ELF-1 (cell line): ENCODE measurements at regions not wholly inside any gene's neighbourhood (a gene's known extent, or its start where the extent isn't known, plus 50 kb on each side); places are given as distances from the start of the nearest gene placed in this dataset.

Experiments
- DNase-seq: peaks from one replicate; pipeline ENCODE4 v3.0.0-alpha.2; 2016; ENCODE audit warnings: low read depth, low spot score

DNA sequence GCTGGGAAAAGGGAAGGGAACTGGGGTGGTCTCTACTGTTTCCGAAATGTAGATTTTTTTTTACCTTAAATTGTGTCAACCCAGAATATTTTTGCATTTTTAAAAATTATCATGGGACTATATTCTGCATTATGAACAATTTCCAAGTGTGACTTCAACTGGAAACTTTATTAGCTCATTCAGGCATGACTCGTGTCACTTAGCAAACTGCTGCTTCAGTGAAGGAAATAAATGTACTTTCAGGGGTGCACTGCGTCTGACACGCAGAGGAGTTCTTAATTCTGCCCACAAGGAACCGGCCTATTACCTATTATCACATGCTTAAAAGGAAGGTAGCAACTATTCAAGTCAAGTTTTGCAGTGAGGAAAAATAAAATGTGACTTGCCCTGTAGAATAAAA, 291.3 kb upstream of the PRDM1 start:
- no peak for DNase-seq

DNA sequence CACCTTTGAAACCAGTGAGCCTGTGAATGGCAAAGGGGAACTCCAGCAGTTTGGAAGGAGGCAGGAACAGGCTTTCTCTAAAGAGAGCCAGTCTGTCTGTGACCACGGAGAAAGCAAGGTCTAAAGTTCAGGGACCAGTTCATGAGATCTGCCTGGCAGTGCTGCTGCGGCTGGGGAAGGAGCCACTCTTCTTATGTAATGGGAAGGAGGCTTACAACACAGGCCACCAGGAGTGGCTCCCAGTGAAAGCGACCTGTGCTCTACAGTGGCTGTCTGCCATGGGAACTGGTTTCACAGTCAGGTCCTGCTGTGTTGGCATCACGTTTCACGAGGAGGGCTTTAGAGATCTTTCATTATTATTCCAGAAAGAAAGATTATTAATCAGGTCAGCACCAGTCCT, 291.9 kb upstream of the PRDM1 start:
- DNase-seq: no peak

DNA sequence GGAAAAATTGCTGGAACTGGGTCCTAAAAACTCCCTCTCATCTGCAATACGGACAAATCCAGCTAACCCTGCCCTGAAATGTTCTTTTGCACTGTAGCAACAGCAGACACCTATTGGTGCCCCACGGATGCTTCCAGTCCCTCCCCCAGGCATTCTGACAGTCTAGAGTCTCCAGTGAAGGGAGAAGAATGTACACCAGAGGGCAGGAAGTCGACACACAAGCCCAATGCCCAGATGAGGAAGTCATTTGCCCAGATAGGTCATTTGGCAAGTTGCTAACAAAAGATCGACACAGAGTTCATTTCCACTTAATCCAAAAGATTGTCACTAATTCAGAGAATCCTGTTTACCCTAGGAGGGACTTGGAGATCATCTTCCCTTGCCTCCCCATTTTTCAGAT, 293.0 kb upstream of the PRDM1 start:
- DNase-seq: no peak

DNA sequence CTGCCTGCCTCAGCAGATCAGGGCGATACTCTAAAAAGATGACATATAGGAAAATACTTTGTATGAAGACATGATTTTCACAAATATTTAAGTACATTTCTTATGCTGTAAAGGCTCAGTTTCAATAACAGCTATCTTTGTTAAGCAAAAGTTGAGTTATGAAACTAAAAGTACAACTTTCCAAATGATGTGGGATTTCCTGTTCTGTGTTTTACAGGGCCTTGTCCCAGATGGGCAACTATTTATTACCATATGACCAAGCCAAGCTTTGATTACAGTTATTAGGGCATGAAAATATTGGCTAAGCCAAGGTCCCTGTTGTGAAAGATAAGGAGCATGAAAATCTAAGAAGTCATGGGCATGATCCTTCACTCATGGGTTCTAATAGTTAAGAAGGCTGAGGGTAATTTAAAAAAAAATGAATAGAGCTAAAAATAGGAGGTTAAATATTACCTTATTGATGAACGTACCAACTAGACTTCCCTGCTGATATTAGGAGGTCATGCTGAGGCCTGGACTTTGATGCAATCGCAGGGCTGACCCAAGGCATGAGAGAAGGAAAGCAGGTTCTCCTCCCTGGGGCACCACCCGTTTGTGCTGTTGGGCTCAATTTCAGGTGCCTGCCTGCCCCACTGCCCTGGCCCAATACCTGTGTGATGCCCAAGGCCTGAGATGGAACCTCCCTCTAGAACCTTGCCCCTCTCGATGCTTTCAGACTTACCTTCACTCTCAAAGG, 294.4 kb upstream of the PRDM1 start:
- no peak for DNase-seq

DNA sequence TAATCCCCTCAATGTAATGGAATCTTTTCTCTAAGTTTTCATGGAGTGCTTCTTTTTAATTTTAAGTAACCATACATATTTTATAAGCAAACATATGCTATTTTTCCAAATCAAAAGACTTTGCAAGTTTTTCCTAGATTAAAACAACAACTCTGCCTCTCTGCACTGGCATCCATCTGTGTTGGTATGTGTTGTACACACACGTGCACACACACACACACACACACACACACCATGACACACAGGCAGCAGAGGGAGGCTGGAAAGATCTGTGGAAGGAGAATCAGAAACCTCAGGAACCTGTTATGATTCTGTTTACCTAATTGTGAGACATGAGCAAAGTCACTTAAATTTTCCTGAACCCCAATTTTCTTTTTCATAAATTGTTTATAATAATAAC, 295.0 kb upstream of the PRDM1 start:
- no peak for DNase-seq

DNA sequence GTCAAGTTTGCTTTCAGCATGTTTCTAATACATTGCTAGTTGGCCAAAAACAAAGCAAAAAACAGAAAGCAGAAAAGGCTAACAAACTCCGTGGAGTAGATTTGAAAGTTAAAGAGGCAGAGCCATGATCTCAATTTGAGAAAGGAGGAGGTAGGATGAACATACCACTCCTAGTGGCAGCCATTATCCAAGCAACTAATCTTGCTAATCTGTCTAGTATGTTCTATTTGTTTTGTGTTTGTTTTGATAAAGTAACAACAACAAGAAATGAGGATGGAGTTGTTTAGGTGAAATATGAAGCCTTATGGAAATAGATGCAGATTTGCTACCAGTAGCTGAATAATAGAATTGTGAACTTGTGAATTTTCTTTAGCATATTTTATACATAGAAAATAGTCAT, 295.5 kb upstream of the PRDM1 start:
- no peak for DNase-seq

DNA sequence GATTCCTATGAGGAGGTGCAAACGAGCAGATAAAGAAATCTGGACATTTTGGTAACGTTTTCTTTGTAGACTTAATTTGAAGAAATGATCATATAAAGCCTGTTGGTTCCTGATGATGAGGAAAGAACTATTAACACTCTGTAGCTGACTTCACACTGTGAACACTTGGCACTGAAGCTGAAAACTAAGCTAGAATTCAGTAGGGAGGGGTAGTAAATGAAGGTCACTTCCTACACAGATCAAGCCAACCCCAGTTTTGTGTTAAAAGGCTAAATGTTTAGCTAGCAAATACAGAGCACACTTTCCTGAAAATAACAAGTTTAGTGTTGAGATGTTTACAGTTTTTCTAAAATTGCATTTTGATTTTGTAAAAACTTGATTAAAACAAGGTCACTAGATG, 296.2 kb upstream of the PRDM1 start:
- no peak for DNase-seq

- no peak for DNase-seq
These were observed 298.4 kb upstream of the PRDM1 start for GRCh38 chr6:105787747-105788146.

DNA sequence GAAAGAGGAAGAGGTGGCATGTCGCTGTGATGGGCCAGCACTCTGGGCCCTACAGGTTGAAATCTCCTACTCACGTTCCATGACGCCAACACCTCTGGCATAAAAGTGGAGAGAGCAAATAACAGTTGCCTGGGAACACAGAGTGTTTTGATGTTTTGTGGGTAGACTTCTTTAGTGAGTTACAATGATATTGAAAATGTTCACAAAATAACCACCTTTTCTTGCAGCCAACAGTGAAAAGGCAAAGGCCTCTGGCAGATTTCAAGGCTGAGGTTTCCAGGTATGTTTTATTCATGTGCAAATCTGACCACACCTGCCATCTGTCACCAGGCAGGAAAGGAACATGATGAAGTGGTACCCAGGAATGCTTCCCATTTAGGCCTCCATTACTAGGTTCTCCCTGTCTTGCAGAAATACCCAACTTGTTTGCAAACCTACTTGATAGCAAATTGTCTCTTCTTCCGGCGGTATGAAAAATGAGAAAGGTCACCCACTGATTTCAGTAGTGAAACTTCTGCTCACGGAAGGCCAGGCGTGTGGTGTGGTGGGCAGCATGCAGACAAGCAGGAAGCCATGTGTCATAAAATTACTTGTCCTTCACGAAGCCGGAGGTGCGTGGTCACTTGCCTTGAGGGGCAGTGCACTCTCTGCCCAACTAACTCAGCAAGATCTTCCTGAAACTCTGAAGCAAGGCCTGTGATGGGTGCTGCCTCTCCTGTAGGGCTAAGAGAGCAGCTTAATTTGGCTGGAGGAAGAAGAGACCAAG, 299.1 kb upstream of the PRDM1 start:
- DNase-seq: no peak

DNA sequence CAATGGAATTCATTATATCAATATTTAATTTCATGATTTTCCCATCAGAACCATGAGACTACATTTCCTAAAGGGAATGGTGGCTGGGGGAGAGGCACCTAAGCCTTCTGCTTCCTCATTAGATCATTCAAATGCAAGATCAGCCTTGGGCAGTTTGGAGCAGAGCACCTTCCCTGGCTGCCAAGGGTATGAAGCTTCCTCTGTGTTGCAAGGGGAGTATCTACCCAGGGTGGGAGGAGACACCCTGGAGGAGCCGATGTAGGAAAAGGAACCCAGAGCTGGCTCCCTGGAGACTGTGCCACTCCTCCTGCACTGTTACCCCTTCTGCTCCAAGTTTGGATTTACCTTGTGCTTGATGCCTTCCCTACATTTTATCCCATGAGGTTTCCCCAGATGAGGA, 299.7 kb upstream of the PRDM1 start:
- peak; percentile 8 for DNase-seq

DNA sequence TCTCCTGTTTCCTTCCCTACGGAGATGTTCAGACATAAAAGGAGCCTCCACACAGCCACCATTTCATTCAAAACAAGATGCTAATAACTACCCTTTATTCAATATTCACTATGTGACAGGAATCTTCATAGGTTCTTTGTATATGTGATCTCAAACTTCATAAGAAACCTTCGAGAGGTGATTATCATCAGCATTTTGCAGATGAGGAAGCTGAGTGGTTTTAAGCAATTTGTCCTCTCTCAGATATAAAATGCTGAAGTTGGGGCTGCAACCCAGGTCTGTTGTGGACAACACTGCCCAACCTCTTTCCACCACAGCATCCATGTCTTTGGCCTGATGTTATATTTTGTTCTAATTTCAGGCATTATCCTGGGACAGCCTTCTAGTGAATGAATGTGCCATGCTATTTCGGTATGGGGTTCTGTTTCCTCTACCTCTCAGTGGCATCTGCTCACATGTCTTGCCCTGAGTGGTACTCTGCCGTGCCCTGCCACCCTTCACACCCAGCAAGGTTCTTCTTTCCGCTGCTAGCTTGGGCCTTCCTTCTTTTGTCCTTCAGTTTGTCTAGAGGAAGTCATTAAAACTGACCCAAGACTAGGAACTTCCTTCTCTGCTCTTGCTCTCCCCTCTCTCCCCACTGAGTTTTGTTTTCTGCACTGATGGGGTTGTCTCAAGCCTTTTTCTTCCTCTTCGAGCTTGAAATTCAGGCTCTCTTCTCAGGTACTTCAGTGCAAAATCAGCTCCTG, 300.9 kb upstream of the PRDM1 start:
- no peak for DNase-seq

DNA sequence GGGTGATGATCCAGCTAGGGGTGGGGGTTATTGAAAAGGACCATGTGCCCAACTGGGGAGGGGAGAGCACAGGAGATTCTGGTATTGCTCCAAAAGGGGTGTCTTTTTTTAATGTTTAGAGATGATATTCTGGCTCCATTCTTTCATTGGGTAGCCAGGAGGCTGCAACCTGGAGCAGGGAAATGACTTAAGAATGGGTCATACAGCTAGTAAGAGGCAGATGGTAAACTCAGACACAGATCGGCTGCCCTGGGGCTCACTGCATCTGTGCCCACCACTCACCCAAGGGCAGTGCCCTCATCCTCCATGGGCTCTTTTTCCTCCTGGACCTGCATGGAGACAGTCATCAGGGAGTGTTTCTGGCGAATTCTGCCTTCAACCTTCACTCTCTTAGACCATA, 302.0 kb upstream of the PRDM1 start:
- no peak for DNase-seq

- DNase-seq: no peak
These were observed 302.7 kb upstream of the PRDM1 start for GRCh38 chr6:105783333-105783935.

GRCh38 chr6:105781915-105782314, 304.2 kb upstream of the PRDM1 start:
- DNase-seq: no peak

- no peak for DNase-seq
These were observed 304.9 kb upstream of the PRDM1 start for GRCh38 chr6:105781248-105781647.

GRCh38 chr6:105780146-105780860, 305.8 kb upstream of the PRDM1 start:
- no peak for DNase-seq

DNA sequence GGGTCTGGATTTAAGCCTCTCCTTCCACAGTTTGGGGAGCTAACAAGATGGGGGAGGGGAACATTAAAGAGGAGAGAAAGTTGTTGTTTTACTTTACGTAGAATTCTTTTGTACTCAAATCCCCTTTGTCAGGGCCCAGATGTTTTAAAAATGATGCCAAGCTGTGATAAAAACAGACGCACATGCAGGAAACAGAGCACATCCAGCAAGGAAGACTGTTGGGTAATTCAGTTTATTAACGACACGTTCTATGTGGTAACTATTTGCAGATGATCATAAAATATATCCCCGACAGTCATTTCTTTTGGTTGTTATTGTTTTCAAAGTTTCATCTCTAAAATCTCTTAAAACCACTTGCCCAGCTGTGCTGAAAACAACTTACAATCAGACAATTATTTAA, 307.0 kb upstream of the PRDM1 start:
- no peak for DNase-seq

DNA sequence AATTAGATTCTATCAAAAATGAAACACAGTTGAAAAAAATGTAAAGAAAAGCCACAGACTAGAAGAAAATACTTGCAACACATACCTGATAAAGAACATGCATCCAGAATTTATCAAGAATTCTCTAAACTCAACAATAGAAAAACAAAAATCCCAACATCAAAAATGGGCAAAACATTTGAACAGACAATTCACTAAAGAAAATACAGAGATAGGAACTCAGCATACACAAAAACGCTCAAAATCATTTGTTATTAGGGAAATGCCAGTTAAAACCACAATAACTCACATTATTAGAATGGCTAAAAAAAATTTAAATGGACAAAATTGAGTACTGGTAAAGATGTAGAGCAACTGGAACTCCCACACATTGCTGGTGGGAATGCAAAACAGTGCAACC, 311.0 kb upstream of the PRDM1 start:
- no peak for DNase-seq

DNA sequence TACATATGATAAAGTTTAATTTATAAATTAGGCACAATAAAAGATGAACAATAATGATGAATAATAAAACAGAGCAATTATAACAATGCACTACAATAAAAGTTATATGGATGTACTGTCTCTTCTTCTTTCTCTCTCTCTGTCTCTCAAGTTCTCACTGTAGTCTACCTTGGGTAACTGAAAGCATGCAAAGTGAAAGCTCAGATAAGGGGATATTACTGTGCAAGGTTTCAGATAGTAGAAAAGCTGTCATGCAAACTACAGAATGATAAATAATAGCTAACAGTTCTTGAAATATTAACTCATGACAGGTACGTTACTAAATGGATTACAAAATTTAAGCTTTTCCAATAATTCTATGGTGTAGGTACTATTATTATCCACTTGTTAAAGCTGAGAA, 311.9 kb upstream of the PRDM1 start:
- no peak for DNase-seq

- DNase-seq: no peak
These were observed 314.7 kb upstream of the PRDM1 start for GRCh38 chr6:105771313-105771970.

DNA sequence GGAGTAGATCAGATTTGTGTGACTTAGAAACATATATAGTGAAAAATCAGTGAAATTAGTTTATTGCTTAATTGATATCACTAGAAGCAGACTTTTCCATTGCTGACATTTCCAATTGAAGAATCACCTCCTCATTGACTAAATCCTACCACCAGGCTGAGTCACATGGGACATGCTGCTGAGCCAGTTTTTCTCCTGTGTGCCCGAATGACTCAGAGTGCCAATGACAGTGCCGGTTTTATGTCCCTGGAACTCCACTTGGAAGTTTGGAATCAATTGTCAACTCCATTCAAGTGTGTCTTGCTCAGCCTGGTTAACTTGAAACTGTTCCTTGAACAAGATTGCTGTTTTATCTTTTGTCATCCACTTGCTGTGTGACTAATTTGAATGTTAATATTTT, 316.1 kb upstream of the PRDM1 start:
- DNase-seq: no peak
